ENCODE measurements at regions not wholly inside any gene's neighbourhood (a gene's known extent, or its start where the extent isn't known, plus 50 kb on each side); places are given as distances from the start of the nearest gene placed in this dataset.

DNA sequence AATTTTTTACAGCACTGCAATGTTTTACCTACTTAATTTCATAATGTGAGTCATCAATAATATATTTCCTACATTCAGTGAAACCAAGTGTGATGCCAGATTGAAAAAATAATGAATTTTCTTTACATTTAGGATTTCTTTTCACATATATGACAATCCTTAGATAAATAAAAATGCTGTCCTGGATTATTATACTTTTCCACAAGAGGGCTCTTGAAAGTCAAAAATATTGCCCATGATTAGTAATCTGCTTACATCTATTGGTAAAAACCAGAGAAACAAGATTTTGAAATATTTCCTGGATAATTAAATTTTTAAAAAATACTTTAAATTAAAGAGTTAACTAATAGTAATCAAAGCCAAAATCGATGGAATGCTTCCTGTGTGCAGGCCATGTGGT is 86.8 kb upstream of the PLPPR4 start:
- TF ChIP-seq, protein P1, sequence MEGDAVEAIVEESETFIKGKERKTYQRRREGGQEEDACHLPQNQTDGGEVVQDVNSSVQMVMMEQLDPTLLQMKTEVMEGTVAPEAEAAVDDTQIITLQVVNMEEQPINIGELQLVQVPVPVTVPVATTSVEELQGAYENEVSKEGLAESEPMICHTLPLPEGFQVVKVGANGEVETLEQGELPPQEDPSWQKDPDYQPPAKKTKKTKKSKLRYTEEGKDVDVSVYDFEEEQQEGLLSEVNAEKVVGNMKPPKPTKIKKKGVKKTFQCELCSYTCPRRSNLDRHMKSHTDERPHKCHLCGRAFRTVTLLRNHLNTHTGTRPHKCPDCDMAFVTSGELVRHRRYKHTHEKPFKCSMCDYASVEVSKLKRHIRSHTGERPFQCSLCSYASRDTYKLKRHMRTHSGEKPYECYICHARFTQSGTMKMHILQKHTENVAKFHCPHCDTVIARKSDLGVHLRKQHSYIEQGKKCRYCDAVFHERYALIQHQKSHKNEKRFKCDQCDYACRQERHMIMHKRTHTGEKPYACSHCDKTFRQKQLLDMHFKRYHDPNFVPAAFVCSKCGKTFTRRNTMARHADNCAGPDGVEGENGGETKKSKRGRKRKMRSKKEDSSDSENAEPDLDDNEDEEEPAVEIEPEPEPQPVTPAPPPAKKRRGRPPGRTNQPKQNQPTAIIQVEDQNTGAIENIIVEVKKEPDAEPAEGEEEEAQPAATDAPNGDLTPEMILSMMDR (IDR thresholded peaks at IDR 0.05) = no peak
- no peak for TF ChIP-seq POLR2A (IDR thresholded peaks at IDR 0.05)

Measured in esophagus squamous epithelium (tissue), 4 donors.